GM18951 (cell line): ENCODE measurements at regions not wholly inside any gene's neighbourhood (a gene's known extent, or its start where the extent isn't known, plus 50 kb on each side); places are given as distances from the start of the nearest gene placed in this dataset.

Experiments used
- POLR2A ChIP-seq: IDR thresholded peaks from 4 replicates; pipeline ENCODE4 v1.6.1; 2011; ENCODE audit warnings: mild to moderate bottlenecking; ENCODE audit not compliant: insufficient read length, insufficient read depth; ENCODE audit errors: extremely low read depth
- in situ Hi-C: fragments of 300-500 bp; cut with MboI; formaldehyde crosslinking; loops from one replicate; pipeline ENCODE4 v1.12.0; 2022; ENCODE audit warnings: low sequenced_read_pairs, mixed read lengths, inconsistent platforms; ENCODE audit not compliant: unreplicated experiment

- in situ Hi-C loops: loop anchor here (25.0 kb wide), 1 partner anchor 147 kb away; no protein-coding TSS in a partner anchor
- TF ChIP-seq POLR2A: no peak
These were observed 112.4 kb upstream of the CCDC54 start for GRCh38 chr3:107264888-107265287.

DNA sequence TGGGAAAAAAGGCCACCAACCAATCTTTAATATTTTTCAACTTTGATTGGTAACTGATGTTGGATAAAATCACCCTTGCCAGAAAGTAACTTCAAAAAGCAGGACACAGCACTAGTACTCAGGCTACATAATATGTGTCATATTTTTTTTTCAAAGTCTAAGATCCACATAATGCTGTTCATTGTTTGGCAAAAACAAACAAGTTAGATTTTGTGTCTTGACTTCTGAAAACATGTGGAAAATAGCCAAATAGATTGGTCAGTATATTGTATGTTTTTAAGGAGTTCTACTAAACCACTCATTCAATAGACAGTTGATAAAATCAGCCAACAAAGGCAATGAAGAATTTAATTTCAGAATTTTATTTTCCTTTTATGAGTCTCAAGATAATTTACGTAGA lies 111.7 kb upstream of the CCDC54 start:
- no peak for TF ChIP-seq POLR2A
- in situ Hi-C loops: loop anchor here (25.0 kb wide), 1 partner anchor 147 kb away; no protein-coding TSS in a partner anchor

GRCh38 chr3:107268469-107268868 lies 108.8 kb upstream of the CCDC54 start:
- TF ChIP-seq POLR2A: no peak
- in situ Hi-C loops: loop anchor here (25.0 kb wide), 1 partner anchor 144 kb away; no protein-coding TSS in a partner anchor

DNA sequence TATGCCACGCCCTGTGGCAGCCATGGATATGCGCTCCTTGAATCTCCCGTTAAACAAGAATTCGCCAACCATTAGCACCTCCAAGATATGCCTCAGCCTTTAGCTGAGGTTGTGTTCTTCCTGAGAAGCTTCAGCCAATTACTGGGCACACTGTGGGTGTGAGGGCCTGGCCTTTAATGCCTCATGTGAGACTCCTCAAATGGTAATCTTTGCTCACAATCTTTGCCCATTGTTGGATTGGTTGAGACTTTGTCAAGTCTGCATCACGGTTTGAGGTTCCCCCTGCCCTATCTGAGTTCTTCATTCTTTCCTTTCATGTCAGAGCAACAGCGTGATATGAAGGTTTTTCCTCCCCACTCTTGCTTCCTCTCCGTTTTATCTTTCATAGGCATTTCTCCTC lies 108.1 kb upstream of the CCDC54 start:
- no peak for TF ChIP-seq POLR2A
- in situ Hi-C loops: loop anchor here (25.0 kb wide), 1 partner anchor 143 kb away; no protein-coding TSS in a partner anchor

GRCh38 chr3:107271787-107272387 lies 105.4 kb upstream of the CCDC54 start:
- in situ Hi-C loops: loop anchor here (25.0 kb wide), 1 partner anchor 140 kb away; no protein-coding TSS in a partner anchor
- TF ChIP-seq POLR2A: no peak

DNA sequence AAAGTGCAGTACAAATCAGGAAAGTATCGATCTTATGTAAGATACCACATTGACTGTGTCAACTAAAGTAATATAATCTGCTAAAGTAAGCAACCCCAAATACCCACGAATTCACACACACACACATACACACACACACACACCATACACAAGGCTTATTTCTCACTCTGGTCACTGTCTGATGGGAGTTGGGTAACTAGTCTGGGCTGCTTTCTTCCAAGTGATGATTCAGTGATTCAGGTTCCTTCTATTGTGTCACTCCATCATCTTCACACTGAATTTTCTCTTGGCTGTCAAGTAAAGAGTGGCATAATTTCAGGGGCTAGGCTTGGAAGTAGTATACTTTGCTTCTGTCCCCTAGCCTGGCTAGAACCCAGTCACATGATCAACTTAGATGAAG lies 104.8 kb upstream of the CCDC54 start:
- in situ Hi-C loops: loop anchor here (25.0 kb wide), 1 partner anchor 140 kb away; no protein-coding TSS in a partner anchor
- TF ChIP-seq POLR2A: no peak

- TF ChIP-seq POLR2A: no peak
- in situ Hi-C loops: loop anchor here (25.0 kb wide), 1 partner anchor 139 kb away; no protein-coding TSS in a partner anchor
These were observed 104.4 kb upstream of the CCDC54 start for GRCh38 chr3:107272885-107273284.

GRCh38 chr3:107273771-107274170 lies 103.5 kb upstream of the CCDC54 start:
- in situ Hi-C loops: loop anchor here (25.0 kb wide), 1 partner anchor 139 kb away; no protein-coding TSS in a partner anchor
- no peak for TF ChIP-seq POLR2A

GRCh38 chr3:107275511-107275910 lies 101.7 kb upstream of the CCDC54 start:
- no peak for TF ChIP-seq POLR2A
- in situ Hi-C loops: no loop called here

- in situ Hi-C loops: no loop called here
- TF ChIP-seq POLR2A: no peak
These were observed 93.3 kb upstream of the CCDC54 start for GRCh38 chr3:107283948-107284347.

DNA sequence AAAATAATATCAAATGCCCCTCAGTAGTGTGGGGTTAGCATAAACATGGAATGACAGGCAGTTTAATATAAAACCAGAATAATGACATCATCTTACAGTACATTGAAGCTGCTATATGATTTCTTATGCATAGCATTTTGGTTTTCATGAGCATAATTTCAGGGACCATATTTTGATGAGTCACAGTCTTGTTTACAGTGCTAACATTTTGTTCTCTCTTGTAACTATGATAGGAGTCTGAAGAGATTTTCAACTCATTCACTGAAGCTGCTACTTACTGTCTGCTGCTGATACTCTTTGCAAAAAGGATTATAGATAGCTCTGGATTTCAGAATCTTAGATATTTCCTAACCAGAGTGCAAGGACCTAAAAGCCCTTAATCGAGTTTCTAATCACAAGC lies 92.6 kb upstream of the CCDC54 start:
- no peak for TF ChIP-seq POLR2A
- in situ Hi-C loops: no loop called here

- no peak for TF ChIP-seq POLR2A
- in situ Hi-C loops: no loop called here
These were observed 92.0 kb upstream of the CCDC54 start for GRCh38 chr3:107285197-107285596.

DNA sequence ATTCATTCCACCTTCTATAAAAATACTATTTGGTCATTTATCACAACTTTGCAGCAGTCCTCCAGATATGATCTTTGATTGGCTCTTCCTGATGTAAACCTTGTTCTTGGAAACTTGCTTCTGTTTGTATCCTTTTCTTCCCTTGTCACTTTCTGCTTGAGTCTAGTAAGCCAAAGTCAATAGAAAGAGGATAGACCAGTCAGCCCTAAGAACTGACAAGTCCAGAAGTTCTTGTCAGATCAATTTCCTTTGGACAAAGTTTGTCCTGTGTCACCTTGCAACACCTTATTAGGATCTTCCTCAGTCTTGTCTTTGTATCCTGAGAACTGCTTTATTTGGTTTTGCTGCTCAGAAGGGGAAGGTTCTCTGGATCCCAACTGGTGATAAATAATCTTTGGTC lies 87.9 kb upstream of the CCDC54 start:
- in situ Hi-C loops: no loop called here
- no peak for TF ChIP-seq POLR2A

DNA sequence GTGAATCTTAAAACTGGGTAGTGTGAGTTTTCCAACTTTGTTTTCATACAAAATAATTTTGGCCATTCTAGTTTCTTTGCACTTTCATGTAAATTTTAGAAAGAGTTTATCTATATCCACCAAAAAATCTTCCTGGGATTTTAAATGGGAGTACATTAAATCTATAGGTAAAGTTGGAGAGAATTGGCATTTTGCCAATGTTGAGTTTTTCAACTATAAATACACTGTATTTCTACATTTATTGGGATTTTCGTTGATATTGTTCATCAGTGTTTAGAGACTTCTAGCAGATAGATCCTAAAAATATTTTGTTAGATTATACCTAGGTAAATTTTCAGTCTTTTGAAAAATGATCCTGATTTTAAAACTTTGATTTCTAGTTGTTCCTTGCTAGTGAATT lies 83.1 kb upstream of the CCDC54 start:
- in situ Hi-C loops: no loop called here
- no peak for TF ChIP-seq POLR2A
